ENCODE measurements at regions not wholly inside any gene's neighbourhood (a gene's known extent, or its start where the extent isn't known, plus 50 kb on each side); places are given as distances from the start of the nearest gene placed in this dataset.

DNA sequence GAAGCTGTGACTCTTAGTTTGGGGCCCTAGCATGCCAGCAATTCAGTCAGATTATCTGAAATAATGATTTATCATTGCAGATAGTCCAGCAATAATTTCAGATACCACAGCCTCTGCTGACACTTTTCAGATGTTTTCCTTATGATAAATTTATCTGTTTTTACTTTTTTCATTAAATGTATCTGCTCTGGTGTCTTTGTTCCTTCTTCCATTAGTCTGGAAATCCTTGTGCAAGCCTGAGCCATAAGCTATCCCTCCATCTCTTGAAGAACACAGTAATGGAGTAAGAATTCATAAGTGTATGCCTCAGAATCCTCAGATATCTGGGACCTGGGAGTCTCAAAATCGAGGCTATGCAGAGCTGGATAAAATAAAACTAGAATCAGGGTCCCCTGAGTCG lies 146.4 kb upstream of the KRR1 start:
- no peak for TF ChIP-seq CTBP1 (IDR thresholded peaks at IDR 0.05; ENCODE audit: borderline replicate concordance)
- TF ChIP-seq BHLHE40 (IDR thresholded peaks at IDR 0.05; ENCODE audit: borderline replicate concordance): no peak
- no peak for TF ChIP-seq TARDBP (IDR thresholded peaks at IDR 0.05)
- no peak for TF ChIP-seq FOXA1 (IDR thresholded peaks at IDR 0.05)
- no peak for TF ChIP-seq L3MBTL2 (conservative IDR thresholded peaks at IDR 0.05)
